ENCODE measurements at regions not wholly inside any gene's neighbourhood (a gene's known extent, or its start where the extent isn't known, plus 50 kb on each side); places are given as distances from the start of the nearest gene placed in this dataset.

- Histone ChIP-seq H3K4me2 (ENCODE audit: low read length) (no peak overlapping the region), H3K27ac (ENCODE audit: low read depth, low read length, poor library complexity, severe bottlenecking) (no peak overlapping the region), H3K9me3 (ENCODE audit: low read length) (no peaks in the 10 kb centered on the region), H3K9ac (ENCODE audit: low read length) (no peak overlapping the region), H3K9me2 (ENCODE audit: low read depth, low read length) (no peaks in the 10 kb centered on the region), H3K36me3 (ENCODE audit: insufficient read depth, low read length) (no peaks in the 10 kb centered on the region), H2AFZ (ENCODE audit: low read length) (no peak overlapping the region), H3K27me3 (ENCODE audit: insufficient read depth, low read length) (0 out of 2 replicates have a peak, but pooled peaks cover 3% of the 10 kb centered on the region), H4K20me1 (ENCODE audit: insufficient read depth, low read length) (no peaks in the 10 kb centered on the region), H3K4me3 (ENCODE audit: low read depth, low read length, poor library complexity, severe bottlenecking) (no peak overlapping the region), H3K79me2 (ENCODE audit: insufficient read depth, low read length) (no peaks in the 10 kb centered on the region), H3K4me1 (ENCODE audit: insufficient read depth, low read length, severe bottlenecking) (no peaks in the 10 kb centered on the region), H3F3A (ENCODE audit: insufficient read depth, low read length) (no peaks in the 10 kb centered on the region)
- TF ChIP-seq, protein P1, sequence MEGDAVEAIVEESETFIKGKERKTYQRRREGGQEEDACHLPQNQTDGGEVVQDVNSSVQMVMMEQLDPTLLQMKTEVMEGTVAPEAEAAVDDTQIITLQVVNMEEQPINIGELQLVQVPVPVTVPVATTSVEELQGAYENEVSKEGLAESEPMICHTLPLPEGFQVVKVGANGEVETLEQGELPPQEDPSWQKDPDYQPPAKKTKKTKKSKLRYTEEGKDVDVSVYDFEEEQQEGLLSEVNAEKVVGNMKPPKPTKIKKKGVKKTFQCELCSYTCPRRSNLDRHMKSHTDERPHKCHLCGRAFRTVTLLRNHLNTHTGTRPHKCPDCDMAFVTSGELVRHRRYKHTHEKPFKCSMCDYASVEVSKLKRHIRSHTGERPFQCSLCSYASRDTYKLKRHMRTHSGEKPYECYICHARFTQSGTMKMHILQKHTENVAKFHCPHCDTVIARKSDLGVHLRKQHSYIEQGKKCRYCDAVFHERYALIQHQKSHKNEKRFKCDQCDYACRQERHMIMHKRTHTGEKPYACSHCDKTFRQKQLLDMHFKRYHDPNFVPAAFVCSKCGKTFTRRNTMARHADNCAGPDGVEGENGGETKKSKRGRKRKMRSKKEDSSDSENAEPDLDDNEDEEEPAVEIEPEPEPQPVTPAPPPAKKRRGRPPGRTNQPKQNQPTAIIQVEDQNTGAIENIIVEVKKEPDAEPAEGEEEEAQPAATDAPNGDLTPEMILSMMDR (IDR thresholded peaks at IDR 0.05; ENCODE audit: low read length): no peak
- no peak for TF ChIP-seq EZH2 (IDR thresholded peaks at IDR 0.05; ENCODE audit: borderline replicate concordance, low read length)
These were observed 104.4 kb downstream of the TM2D1 start for GRCh38 chr1:61620536-61620935.

DNA sequence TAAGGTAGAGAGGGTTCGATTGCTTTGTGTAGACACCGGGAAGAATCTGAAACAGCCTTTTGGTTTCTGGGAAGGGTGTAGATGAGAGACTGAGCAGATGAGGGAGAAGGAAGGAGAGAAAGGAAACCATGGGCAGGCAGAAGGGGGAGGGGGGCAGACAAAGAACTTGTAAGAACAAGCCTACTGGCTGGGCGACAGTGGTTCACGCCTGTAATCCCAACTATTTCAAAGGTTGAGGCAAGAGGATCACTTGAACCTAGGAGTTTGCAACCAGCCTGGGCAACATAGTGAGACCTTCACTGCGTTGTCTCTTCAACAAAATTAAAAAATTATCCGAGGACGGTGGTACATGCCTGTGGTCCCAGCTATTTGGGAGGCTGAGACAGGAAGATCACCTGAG is 106.2 kb downstream of the TM2D1 start:
- H3K4me1 ChIP-seq (ENCODE audit: insufficient read depth, low read length, severe bottlenecking): no peaks in the 10 kb centered on the region
- H3K9ac ChIP-seq (ENCODE audit: low read length): no peak overlapping the region
- H3K27ac ChIP-seq (ENCODE audit: low read depth, low read length, poor library complexity, severe bottlenecking): no peak overlapping the region
- no peaks in the 10 kb centered on the region for H3K9me2 ChIP-seq (ENCODE audit: low read depth, low read length)
- no peak overlapping the region for H3K4me2 ChIP-seq (ENCODE audit: low read length)
- no peaks in the 10 kb centered on the region for H3K79me2 ChIP-seq (ENCODE audit: insufficient read depth, low read length)
- H3F3A ChIP-seq (ENCODE audit: insufficient read depth, low read length): no peaks in the 10 kb centered on the region
- H4K20me1 ChIP-seq (ENCODE audit: insufficient read depth, low read length): no peaks in the 10 kb centered on the region
- TF ChIP-seq, protein P1 (IDR thresholded peaks at IDR 0.05; ENCODE audit: low read length): no peak
- no peak for TF ChIP-seq EZH2 (IDR thresholded peaks at IDR 0.05; ENCODE audit: borderline replicate concordance, low read length)
- H3K27me3 ChIP-seq (ENCODE audit: insufficient read depth, low read length): 0 out of 2 replicates have a peak, but pooled peaks cover 3% of the 10 kb centered on the region
- H3K9me3 ChIP-seq (ENCODE audit: low read length): no peaks in the 10 kb centered on the region
- H3K36me3 ChIP-seq (ENCODE audit: insufficient read depth, low read length): no peaks in the 10 kb centered on the region
- no peak overlapping the region for H2AFZ ChIP-seq (ENCODE audit: low read length)
- H3K4me3 ChIP-seq (ENCODE audit: low read depth, low read length, poor library complexity, severe bottlenecking): no peak overlapping the region

DNA sequence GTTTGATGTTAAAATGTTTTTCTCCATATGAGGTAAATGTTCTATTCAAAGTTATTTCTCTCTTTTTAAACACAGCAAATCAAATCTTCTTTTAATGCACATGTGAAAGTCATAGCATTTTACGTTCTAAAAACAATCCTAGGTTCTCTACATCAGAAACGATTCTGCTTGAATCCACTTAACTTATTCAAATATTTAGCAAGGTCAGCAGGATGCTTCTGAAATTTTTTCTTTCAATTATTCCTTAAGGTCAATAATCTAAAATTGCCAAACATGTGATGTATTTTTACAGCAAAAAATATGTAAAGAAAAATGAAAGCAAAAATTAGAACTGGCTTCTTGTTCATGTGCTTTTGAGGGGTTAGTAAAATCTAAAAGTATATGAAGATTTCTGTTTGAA is 106.7 kb downstream of the TM2D1 start:
- no peaks in the 10 kb centered on the region for H3K79me2 ChIP-seq (ENCODE audit: insufficient read depth, low read length)
- no peaks in the 10 kb centered on the region for H4K20me1 ChIP-seq (ENCODE audit: insufficient read depth, low read length)
- no peak overlapping the region for H3K27ac ChIP-seq (ENCODE audit: low read depth, low read length, poor library complexity, severe bottlenecking)
- H3K4me2 ChIP-seq (ENCODE audit: low read length): no peak overlapping the region
- no peak overlapping the region for H3K9ac ChIP-seq (ENCODE audit: low read length)
- TF ChIP-seq EZH2 (IDR thresholded peaks at IDR 0.05; ENCODE audit: borderline replicate concordance, low read length): no peak
- TF ChIP-seq, protein P1 (IDR thresholded peaks at IDR 0.05; ENCODE audit: low read length): no peak
- H3K36me3 ChIP-seq (ENCODE audit: insufficient read depth, low read length): no peaks in the 10 kb centered on the region
- no peaks in the 10 kb centered on the region for H3F3A ChIP-seq (ENCODE audit: insufficient read depth, low read length)
- H3K4me3 ChIP-seq (ENCODE audit: low read depth, low read length, poor library complexity, severe bottlenecking): no peak overlapping the region
- no peaks in the 10 kb centered on the region for H3K9me2 ChIP-seq (ENCODE audit: low read depth, low read length)
- 0 out of 2 replicates have a peak, but pooled peaks cover 3% of the 10 kb centered on the region for H3K27me3 ChIP-seq (ENCODE audit: insufficient read depth, low read length)
- H3K4me1 ChIP-seq (ENCODE audit: insufficient read depth, low read length, severe bottlenecking): no peaks in the 10 kb centered on the region
- H3K9me3 ChIP-seq (ENCODE audit: low read length): no peaks in the 10 kb centered on the region
- no peak overlapping the region for H2AFZ ChIP-seq (ENCODE audit: low read length)

Data from OCI-LY1 (cell line).